CD14-positive monocyte (primary cell): ENCODE measurements at regions not wholly inside any gene's neighbourhood (a gene's known extent, or its start where the extent isn't known, plus 50 kb on each side); places are given as distances from the start of the nearest gene placed in this dataset.

Source experiments
- DNase-seq, 3 donors: peaks; one replicate each; pipeline ENCODE4 v3.0.0-alpha.2; 2011 to 2022
- H2AFZ ChIP-seq: 2 replicates; pipeline ENCODE4 v1.6.0; 2012; ENCODE audit warnings: mild to moderate bottlenecking, low read depth, low read length, inconsistent platforms; ENCODE audit not compliant: insufficient read depth, poor library complexity, severe bottlenecking
- H3K27ac ChIP-seq, 2 donors: 1 replicate in 1 of 2; 2 replicates in 1 of 2; pipeline ENCODE4 v1.5.1; 2012 to 2013; ENCODE audit warnings: low read length in 2 of 2, control low read depth in 1 of 2, inconsistent platforms in 1 of 2, low read depth in 1 of 2, mild to moderate bottlenecking in 1 of 2
- H3K27me3 ChIP-seq, 2 donors: one replicate each; pipeline versions ENCODE4 v1.6.0 to v1.6.1; 2011 to 2013; ENCODE audit warnings: low read length in 2 of 2; ENCODE audit not compliant: control insufficient read depth in 2 of 2, insufficient read depth in 2 of 2
- H3K36me3 ChIP-seq, 2 donors: replicated peaks in 1 of 2; 1 replicate in 1 of 2; 2 replicates in 1 of 2; pipeline versions ENCODE4 v1.5.1 to v1.6.1; 2012 to 2013; ENCODE audit warnings: low read length in 2 of 2, control low read depth in 1 of 2, inconsistent platforms in 1 of 2, mild to moderate bottlenecking in 1 of 2; ENCODE audit not compliant: insufficient read depth in 2 of 2, control insufficient read depth in 1 of 2
- H3K4me1 ChIP-seq, 2 donors: 1 replicate in 1 of 2; 2 replicates in 1 of 2; pipeline versions ENCODE4 v1.5.1 to v1.6.1; 2012 to 2013; ENCODE audit warnings: low read length in 2 of 2, control low read depth in 1 of 2, inconsistent platforms in 1 of 2, mild to moderate bottlenecking in 1 of 2, moderate library complexity in 1 of 2; ENCODE audit not compliant: insufficient read depth in 2 of 2, control insufficient read depth in 1 of 2
- H3K4me2 ChIP-seq: replicated peaks from 2 replicates; pipeline ENCODE3; 2012; ENCODE audit warnings: low read length, moderate library complexity, mild to moderate bottlenecking; ENCODE audit not compliant: poor library complexity, severe bottlenecking; ENCODE audit errors: extremely low read depth
- H3K4me3 ChIP-seq, 3 experiments: fragments of 200-600 bp in 1 of 3; sonication (generic) in 1 of 3; replicated peaks in 1 of 3; 1 replicate in 2 of 3; 2 replicates in 1 of 3; pipeline ENCODE4 v1.5.1; 2011 to 2013; ENCODE audit warnings: low read length in 3 of 3, mild to moderate bottlenecking in 3 of 3, control low read depth in 2 of 3, low read depth in 2 of 3, inconsistent platforms in 1 of 3, moderate library complexity in 1 of 3
- H3K79me2 ChIP-seq: 2 replicates; pipeline ENCODE4 v1.6.0; 2012; ENCODE audit warnings: mild to moderate bottlenecking, control low read depth, inconsistent platforms, low read length, moderate library complexity; ENCODE audit not compliant: insufficient read depth
- H3K9ac ChIP-seq: 2 replicates; pipeline ENCODE4 v1.6.0; 2017; ENCODE audit warnings: low read length, mild to moderate bottlenecking; ENCODE audit not compliant: insufficient read depth, poor library complexity, severe bottlenecking
- H3K9me3 ChIP-seq, 2 donors: replicated peaks in 1 of 2; 1 replicate in 1 of 2; 2 replicates in 1 of 2; pipeline versions ENCODE4 v1.5.1 to v1.6.1; 2012 to 2013; ENCODE audit warnings: low read length in 2 of 2, control low read depth in 1 of 2; ENCODE audit not compliant: control insufficient read depth in 1 of 2, insufficient read depth in 1 of 2
- H4K20me1 ChIP-seq: 2 replicates; pipeline ENCODE4 v1.6.0; 2012; ENCODE audit warnings: mild to moderate bottlenecking, low read length, control low read depth, moderate library complexity; ENCODE audit not compliant: insufficient read depth
- H3K27ac Mint-ChIP-seq, 7 donors: one replicate each; pipeline ENCODE4 v1.8.0; 2020; ENCODE audit warnings: mild to moderate bottlenecking in 7 of 7, mixed read lengths in 7 of 7, moderate library complexity in 6 of 7, inconsistent platforms in 2 of 7
- H3K27me3 Mint-ChIP-seq, 3 donors: one replicate each; pipeline ENCODE4 v1.8.0; 2021 to 2022; ENCODE audit warnings: low read depth in 3 of 3, mild to moderate bottlenecking in 3 of 3, mixed read lengths in 3 of 3, moderate library complexity in 3 of 3, inconsistent platforms in 1 of 3
- H3K36me3 Mint-ChIP-seq, 2 donors: one replicate each; pipeline ENCODE4 v1.8.0; 2020; ENCODE audit warnings: mixed read lengths in 2 of 2, inconsistent platforms in 1 of 2, mild to moderate bottlenecking in 1 of 2
- H3K4me1 Mint-ChIP-seq: one replicate; pipeline ENCODE4 v1.8.0; 2020; ENCODE audit warnings: mild to moderate bottlenecking, mixed read lengths
- H3K4me3 Mint-ChIP-seq, 2 donors: one replicate each; pipeline ENCODE4 v1.8.0; 2020; ENCODE audit warnings: mild to moderate bottlenecking in 2 of 2, mixed read lengths in 2 of 2, moderate library complexity in 1 of 2
- H3K9me3 Mint-ChIP-seq, 7 donors: one replicate each; pipeline ENCODE4 v1.8.0; 2020 to 2022; ENCODE audit warnings: mixed read lengths in 7 of 7, mild to moderate bottlenecking in 6 of 7, moderate library complexity in 6 of 7, inconsistent platforms in 2 of 7
- CTCF ChIP-seq: fragments of 200-600 bp; IDR thresholded peaks from one replicate; pipeline ENCODE4 v1.8.0; 2022; ENCODE audit warnings: antibody characterized with exemption, mild to moderate bottlenecking
- WGBS: methylation state at CpG from one replicate; pipeline ENCODE4 v1.1.5; 2013; ENCODE audit warnings: missing lambda C conversion rate; ENCODE audit not compliant: insufficient coverage; 5-methylcytosine and 5-hydroxymethylcytosine counted together
- intact Hi-C, 2 donors: fragments of 100-400 bp; cut with micrococcal nuclease; formaldehyde crosslinking; loops; one replicate each; pipeline versions ENCODE4 v1.15.0 to v1.15.1; 2023

GRCh38 chr4:123599061-123599919 lies 202.7 kb downstream of the SPRY1 start:
- Mint-ChIP-seq H3K36me3 (no peaks in the 10 kb centered on the region), H3K4me1 (peaks cover 33% of the 10 kb centered on the region), H3K27ac (peak overlapping the region; percentile 43 to 96 (median 83)), H3K4me3 (peak overlapping the region in 1 of 2 donors; percentile 42), H3K9me3 (no peaks in the 10 kb centered on the region), H3K27me3 (peaks cover 2 to 7% (median 6%) of the 10 kb centered on the region in 3 donors)
- Histone ChIP-seq H3K9ac (no peak overlapping the region), H2AFZ (no peak overlapping the region), H3K4me2 (peak overlapping the region; percentile 40), H3K4me3 (peak overlapping the region in 1 of 3 experiments; percentile 4), H3K27ac (peak overlapping the region in 1 of 2 donors; percentile 53), H3K36me3 (no peaks in the 10 kb centered on the region), H3K9me3 (no peaks in the 10 kb centered on the region), H4K20me1 (no peaks in the 10 kb centered on the region), H3K4me1 (peaks cover 28 to 30% of the 10 kb centered on the region in 2 donors), H3K79me2 (no peaks in the 10 kb centered on the region), H3K27me3 (peaks cover 3 to 10% of the 10 kb centered on the region in 2 donors)
- no CpG with 5 or more reads among the region's 3 CpGs for WGBS
- DNase-seq, result peak; percentile 30 to 70 (median 34)
- TF ChIP-seq CTCF, result no peak
- intact Hi-C loops, result no loop called here

- no peaks in the 10 kb centered on the region for H4K20me1 ChIP-seq
- peak overlapping the region; percentile 8 for H2AFZ ChIP-seq
- H3K27ac ChIP-seq, result peak overlapping the region; percentile 43 to 53
- peaks cover 28 to 30% of the 10 kb centered on the region in 2 donors for H3K4me1 ChIP-seq
- no CpG with 5 or more reads among the region's 5 CpGs for WGBS
- H3K9ac ChIP-seq, result no peak overlapping the region
- Mint-ChIP-seq H3K36me3 (no peaks in the 10 kb centered on the region), H3K4me3 (peak overlapping the region in 1 of 2 donors; percentile 58), H3K27me3 (peaks cover 9 to 13% (median 11%) of the 10 kb centered on the region in 3 donors), H3K9me3 (no peaks in the 10 kb centered on the region), H3K4me1 (peaks cover 33% of the 10 kb centered on the region), H3K27ac (peak overlapping the region; percentile 72 to 96 (median 88))
- H3K79me2 ChIP-seq, result no peaks in the 10 kb centered on the region
- peak; percentile 54 to 80 (median 62) for DNase-seq
- no peak for TF ChIP-seq CTCF
- intact Hi-C loops, result no loop called here
- H3K4me2 ChIP-seq, result peak overlapping the region; percentile 40
- no peaks in the 10 kb centered on the region for H3K36me3 ChIP-seq
- H3K27me3 ChIP-seq, result peaks cover 7 to 12% of the 10 kb centered on the region in 2 donors
- peak overlapping the region in 1 of 3 experiments; percentile 4 for H3K4me3 ChIP-seq
- H3K9me3 ChIP-seq, result no peaks in the 10 kb centered on the region
Measured at GRCh38 chr4:123599920-123600810, 203.6 kb downstream of the SPRY1 start.
